ENCODE measurements at regions not wholly inside any gene's neighbourhood (a gene's known extent, or its start where the extent isn't known, plus 50 kb on each side); places are given as distances from the start of the nearest gene placed in this dataset.

- H3K9me2 ChIP-seq (ENCODE audit: insufficient read depth, low read length) = no peaks in the 10 kb centered on the region
- no peaks in the 10 kb centered on the region for H4K20me1 ChIP-seq (ENCODE audit: insufficient read depth)
- H3F3A ChIP-seq (ENCODE audit: insufficient read depth, low read length, poor library complexity, severe bottlenecking) = no peaks in the 10 kb centered on the region
- H3K4me3 ChIP-seq (ENCODE audit: low read length) = no peak overlapping the region
- no peaks in the 10 kb centered on the region for H3K79me2 ChIP-seq (replicated peaks; ENCODE audit: insufficient read depth, low read length)
- H3K9me3 ChIP-seq (ENCODE audit: low read length) = no peaks in the 10 kb centered on the region
- no peak overlapping the region for H3K4me2 ChIP-seq (ENCODE audit: low read length)
- no peaks in the 10 kb centered on the region for H3K27me3 ChIP-seq (ENCODE audit: insufficient read depth, low read depth, low read length)
- TF ChIP-seq EP300 (conservative IDR thresholded peaks at IDR 0.05; ENCODE audit: poor library complexity, severe bottlenecking) (no peak), POLR2AphosphoS5 (IDR thresholded peaks at IDR 0.05) (no peak), EZH2 (IDR thresholded peaks at IDR 0.05; ENCODE audit: borderline replicate concordance, insufficient read depth, low read length, poor library complexity, severe bottlenecking) (no peak), TAF1 (IDR thresholded peaks at IDR 0.05; ENCODE audit: low read depth) (no peak)
- no peak overlapping the region for H3K9ac ChIP-seq (ENCODE audit: low read length)
- no peaks in the 10 kb centered on the region for H3K36me3 ChIP-seq (ENCODE audit: insufficient read depth, low read length)
- H3K27ac ChIP-seq (ENCODE audit: low read length) = no peak overlapping the region
- H2AFZ ChIP-seq (ENCODE audit: low read depth, low read length) = no peak overlapping the region
Measured at GRCh38 chr7:12467837-12468236, 64.2 kb upstream of the VWDE start.

DNA sequence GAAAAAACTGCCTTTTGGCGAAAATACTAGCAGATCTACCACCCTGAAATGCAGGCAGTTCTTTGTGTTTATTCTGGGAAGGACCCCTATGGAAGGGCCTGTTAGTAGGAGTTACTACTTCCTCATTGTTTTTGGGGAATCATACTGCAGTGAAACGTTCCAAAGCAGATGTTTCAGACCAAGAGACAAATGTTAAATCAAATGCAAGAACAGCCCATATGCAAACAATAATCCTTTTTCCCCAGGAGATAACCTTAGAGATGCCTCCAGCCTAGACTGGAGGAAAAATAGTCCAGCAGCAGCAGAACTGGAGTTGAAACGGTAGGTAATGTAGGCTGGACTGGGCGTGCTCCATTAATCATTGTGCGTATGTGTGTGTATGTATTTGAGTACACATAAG, 65.9 kb upstream of the VWDE start:
- Histone ChIP-seq H3K27ac (ENCODE audit: low read length) (no peak overlapping the region), H3K27me3 (ENCODE audit: insufficient read depth, low read depth, low read length) (no peaks in the 10 kb centered on the region), H3K9ac (ENCODE audit: low read length) (no peak overlapping the region), H3K9me2 (ENCODE audit: insufficient read depth, low read length) (no peaks in the 10 kb centered on the region), H3K9me3 (ENCODE audit: low read length) (no peaks in the 10 kb centered on the region), H3K36me3 (ENCODE audit: insufficient read depth, low read length) (no peaks in the 10 kb centered on the region), H4K20me1 (ENCODE audit: insufficient read depth) (no peaks in the 10 kb centered on the region), H3K79me2 (replicated peaks; ENCODE audit: insufficient read depth, low read length) (no peaks in the 10 kb centered on the region), H3K4me2 (ENCODE audit: low read length) (no peak overlapping the region), H2AFZ (ENCODE audit: low read depth, low read length) (no peak overlapping the region), H3F3A (ENCODE audit: insufficient read depth, low read length, poor library complexity, severe bottlenecking) (no peaks in the 10 kb centered on the region), H3K4me3 (ENCODE audit: low read length) (no peak overlapping the region)
- TF ChIP-seq TAF1 (IDR thresholded peaks at IDR 0.05; ENCODE audit: low read depth) (no peak), EP300 (conservative IDR thresholded peaks at IDR 0.05; ENCODE audit: poor library complexity, severe bottlenecking) (no peak), MXI1 (conservative IDR thresholded peaks at IDR 0.05; ENCODE audit: poor library complexity, severe bottlenecking) (no peak), RAD21 (conservative IDR thresholded peaks at IDR 0.05) (no peak), POLR2AphosphoS5 (IDR thresholded peaks at IDR 0.05) (no peak), SMC3 (conservative IDR thresholded peaks at IDR 0.05; ENCODE audit: poor library complexity) (no peak), EZH2 (IDR thresholded peaks at IDR 0.05; ENCODE audit: borderline replicate concordance, insufficient read depth, low read length, poor library complexity, severe bottlenecking) (no peak), REST (IDR thresholded peaks at IDR 0.05; ENCODE audit: borderline replicate concordance) (no peak)
- TF ChIP-seq, protein P1, sequence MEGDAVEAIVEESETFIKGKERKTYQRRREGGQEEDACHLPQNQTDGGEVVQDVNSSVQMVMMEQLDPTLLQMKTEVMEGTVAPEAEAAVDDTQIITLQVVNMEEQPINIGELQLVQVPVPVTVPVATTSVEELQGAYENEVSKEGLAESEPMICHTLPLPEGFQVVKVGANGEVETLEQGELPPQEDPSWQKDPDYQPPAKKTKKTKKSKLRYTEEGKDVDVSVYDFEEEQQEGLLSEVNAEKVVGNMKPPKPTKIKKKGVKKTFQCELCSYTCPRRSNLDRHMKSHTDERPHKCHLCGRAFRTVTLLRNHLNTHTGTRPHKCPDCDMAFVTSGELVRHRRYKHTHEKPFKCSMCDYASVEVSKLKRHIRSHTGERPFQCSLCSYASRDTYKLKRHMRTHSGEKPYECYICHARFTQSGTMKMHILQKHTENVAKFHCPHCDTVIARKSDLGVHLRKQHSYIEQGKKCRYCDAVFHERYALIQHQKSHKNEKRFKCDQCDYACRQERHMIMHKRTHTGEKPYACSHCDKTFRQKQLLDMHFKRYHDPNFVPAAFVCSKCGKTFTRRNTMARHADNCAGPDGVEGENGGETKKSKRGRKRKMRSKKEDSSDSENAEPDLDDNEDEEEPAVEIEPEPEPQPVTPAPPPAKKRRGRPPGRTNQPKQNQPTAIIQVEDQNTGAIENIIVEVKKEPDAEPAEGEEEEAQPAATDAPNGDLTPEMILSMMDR (IDR thresholded peaks at IDR 0.05; ENCODE audit: poor library complexity, severe bottlenecking) = no peak

DNA sequence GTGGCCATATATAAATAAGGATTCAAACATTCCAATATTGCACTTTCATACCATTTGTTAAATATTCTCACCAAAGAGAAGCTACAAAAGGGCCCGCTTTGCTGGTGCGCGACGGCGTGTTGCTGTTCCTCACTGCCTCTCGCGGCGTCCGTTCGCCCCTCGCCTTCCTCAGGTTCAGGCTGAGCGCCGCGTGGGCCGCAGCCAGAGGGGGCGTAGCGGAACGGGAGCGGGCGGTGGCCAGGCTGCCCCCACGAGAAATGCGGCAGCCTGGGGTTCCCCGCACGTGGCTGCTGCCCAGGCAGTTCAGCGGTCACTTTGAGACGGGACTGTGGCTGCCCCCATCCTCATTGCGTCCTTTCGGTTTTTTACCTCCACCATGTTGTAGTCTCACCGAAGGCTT, 67.3 kb upstream of the VWDE start:
- H3K27me3 ChIP-seq (ENCODE audit: insufficient read depth, low read depth, low read length) = no peaks in the 10 kb centered on the region
- H3K9me3 ChIP-seq (ENCODE audit: low read length) = no peaks in the 10 kb centered on the region
- H3K9me2 ChIP-seq (ENCODE audit: insufficient read depth, low read length) = no peaks in the 10 kb centered on the region
- no peaks in the 10 kb centered on the region for H3K36me3 ChIP-seq (ENCODE audit: insufficient read depth, low read length)
- no peak overlapping the region for H2AFZ ChIP-seq (ENCODE audit: low read depth, low read length)
- H4K20me1 ChIP-seq (ENCODE audit: insufficient read depth) = no peaks in the 10 kb centered on the region
- no peaks in the 10 kb centered on the region for H3F3A ChIP-seq (ENCODE audit: insufficient read depth, low read length, poor library complexity, severe bottlenecking)
- H3K4me3 ChIP-seq (ENCODE audit: low read length) = no peak overlapping the region
- H3K9ac ChIP-seq (ENCODE audit: low read length) = no peak overlapping the region
- TF ChIP-seq REST (IDR thresholded peaks at IDR 0.05; ENCODE audit: borderline replicate concordance) = no peak
- TF ChIP-seq EZH2 (IDR thresholded peaks at IDR 0.05; ENCODE audit: borderline replicate concordance, insufficient read depth, low read length, poor library complexity, severe bottlenecking) = no peak
- TF ChIP-seq, protein P1 (IDR thresholded peaks at IDR 0.05; ENCODE audit: poor library complexity, severe bottlenecking) = no peak
- TF ChIP-seq SMC3 (conservative IDR thresholded peaks at IDR 0.05; ENCODE audit: poor library complexity) = no peak
- no peak for TF ChIP-seq EP300 (conservative IDR thresholded peaks at IDR 0.05; ENCODE audit: poor library complexity, severe bottlenecking)
- no peak for TF ChIP-seq TAF1 (IDR thresholded peaks at IDR 0.05; ENCODE audit: low read depth)
- no peak for TF ChIP-seq MXI1 (conservative IDR thresholded peaks at IDR 0.05; ENCODE audit: poor library complexity, severe bottlenecking)
- no peak for TF ChIP-seq POLR2AphosphoS5 (IDR thresholded peaks at IDR 0.05)
- no peak for TF ChIP-seq RAD21 (conservative IDR thresholded peaks at IDR 0.05)
- H3K79me2 ChIP-seq (replicated peaks; ENCODE audit: insufficient read depth, low read length) = no peaks in the 10 kb centered on the region
- no peak overlapping the region for H3K4me2 ChIP-seq (ENCODE audit: low read length)
- no peak overlapping the region for H3K27ac ChIP-seq (ENCODE audit: low read length)
